ENCODE measurements at regions not wholly inside any gene's neighbourhood (a gene's known extent, or its start where the extent isn't known, plus 50 kb on each side); places are given as distances from the start of the nearest gene placed in this dataset.

DNA sequence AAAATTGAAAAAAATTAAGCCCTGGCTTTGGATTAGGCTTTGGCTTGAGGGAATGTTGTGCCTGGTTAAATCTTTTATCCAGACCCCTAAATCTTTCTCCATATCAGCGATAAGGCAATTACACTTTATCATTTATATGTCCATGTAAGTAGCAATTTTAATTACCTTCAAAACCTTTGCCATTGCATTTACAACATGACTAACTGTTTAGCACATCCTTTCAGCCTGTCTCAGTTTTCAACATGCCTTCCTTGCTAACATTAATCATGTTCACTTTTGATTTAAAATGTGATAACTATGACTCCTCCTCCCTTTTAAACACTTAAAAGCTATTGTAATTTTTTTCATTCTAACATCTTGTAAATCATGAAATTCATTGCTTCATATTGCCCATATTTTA lies 583.7 kb downstream of the SLITRK1 start:
- no peak for TF ChIP-seq POLR2AphosphoS5 (IDR thresholded peaks at IDR 0.05; ENCODE audit: low read length)
- no peak for TF ChIP-seq SMARCA5 (IDR thresholded peaks at IDR 0.05)
- TF ChIP-seq, protein P1, sequence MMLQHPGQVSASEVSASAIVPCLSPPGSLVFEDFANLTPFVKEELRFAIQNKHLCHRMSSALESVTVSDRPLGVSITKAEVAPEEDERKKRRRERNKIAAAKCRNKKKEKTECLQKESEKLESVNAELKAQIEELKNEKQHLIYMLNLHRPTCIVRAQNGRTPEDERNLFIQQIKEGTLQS (IDR thresholded peaks at IDR 0.05; ENCODE audit: borderline replicate concordance, extremely low read depth, low read depth, low read length): no peak
- TF ChIP-seq, protein P2, sequence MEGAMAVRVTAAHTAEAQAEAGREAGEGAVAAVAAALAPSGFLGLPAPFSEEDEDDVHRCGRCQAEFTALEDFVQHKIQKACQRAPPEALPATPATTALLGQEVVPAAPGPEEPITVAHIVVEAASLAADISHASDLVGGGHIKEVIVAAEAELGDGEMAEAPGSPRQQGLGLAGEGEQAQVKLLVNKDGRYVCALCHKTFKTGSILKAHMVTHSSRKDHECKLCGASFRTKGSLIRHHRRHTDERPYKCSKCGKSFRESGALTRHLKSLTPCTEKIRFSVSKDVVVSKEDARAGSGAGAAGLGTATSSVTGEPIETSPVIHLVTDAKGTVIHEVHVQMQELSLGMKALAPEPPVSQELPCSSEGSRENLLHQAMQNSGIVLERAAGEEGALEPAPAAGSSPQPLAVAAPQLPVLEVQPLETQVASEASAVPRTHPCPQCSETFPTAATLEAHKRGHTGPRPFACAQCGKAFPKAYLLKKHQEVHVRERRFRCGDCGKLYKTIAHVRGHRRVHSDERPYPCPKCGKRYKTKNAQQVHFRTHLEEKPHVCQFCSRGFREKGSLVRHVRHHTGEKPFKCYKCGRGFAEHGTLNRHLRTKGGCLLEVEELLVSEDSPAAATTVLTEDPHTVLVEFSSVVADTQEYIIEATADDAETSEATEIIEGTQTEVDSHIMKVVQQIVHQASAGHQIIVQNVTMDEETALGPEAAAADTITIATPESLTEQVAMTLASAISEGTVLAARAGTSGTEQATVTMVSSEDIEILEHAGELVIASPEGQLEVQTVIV (IDR thresholded peaks at IDR 0.05; ENCODE audit: borderline replicate concordance, partially characterized antibody): no peak
- TF ChIP-seq, protein P3, sequence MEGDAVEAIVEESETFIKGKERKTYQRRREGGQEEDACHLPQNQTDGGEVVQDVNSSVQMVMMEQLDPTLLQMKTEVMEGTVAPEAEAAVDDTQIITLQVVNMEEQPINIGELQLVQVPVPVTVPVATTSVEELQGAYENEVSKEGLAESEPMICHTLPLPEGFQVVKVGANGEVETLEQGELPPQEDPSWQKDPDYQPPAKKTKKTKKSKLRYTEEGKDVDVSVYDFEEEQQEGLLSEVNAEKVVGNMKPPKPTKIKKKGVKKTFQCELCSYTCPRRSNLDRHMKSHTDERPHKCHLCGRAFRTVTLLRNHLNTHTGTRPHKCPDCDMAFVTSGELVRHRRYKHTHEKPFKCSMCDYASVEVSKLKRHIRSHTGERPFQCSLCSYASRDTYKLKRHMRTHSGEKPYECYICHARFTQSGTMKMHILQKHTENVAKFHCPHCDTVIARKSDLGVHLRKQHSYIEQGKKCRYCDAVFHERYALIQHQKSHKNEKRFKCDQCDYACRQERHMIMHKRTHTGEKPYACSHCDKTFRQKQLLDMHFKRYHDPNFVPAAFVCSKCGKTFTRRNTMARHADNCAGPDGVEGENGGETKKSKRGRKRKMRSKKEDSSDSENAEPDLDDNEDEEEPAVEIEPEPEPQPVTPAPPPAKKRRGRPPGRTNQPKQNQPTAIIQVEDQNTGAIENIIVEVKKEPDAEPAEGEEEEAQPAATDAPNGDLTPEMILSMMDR (IDR thresholded peaks at IDR 0.05 in 2 of 3, conservative IDR thresholded peaks at IDR 0.05 in 1 of 3; ENCODE audit: control insufficient read depth in 2 of 3, extremely low read depth in 1 of 3, insufficient read depth in 1 of 3, low read depth in 3 of 3, low read length in 3 of 3): no peak
- TF ChIP-seq ZNF274 (IDR thresholded peaks at IDR 0.05; ENCODE audit: insufficient read depth, insufficient read length): no peak

Data from GM12878 (cell line).